ENCODE measurements at regions not wholly inside any gene's neighbourhood (a gene's known extent, or its start where the extent isn't known, plus 50 kb on each side); places are given as distances from the start of the nearest gene placed in this dataset.

GRCh38 chr15:35717721-35718120 is 171.8 kb upstream of the DPH6 start:
- Histone ChIP-seq H3K4me1 (no peaks in the 10 kb centered on the region), H3K27me3 (no peaks in the 10 kb centered on the region), H3K36me3 (no peaks in the 10 kb centered on the region), H3K9me3 (no peaks in the 10 kb centered on the region), H3K4me3 (no peak overlapping the region), H3K27ac (no peak overlapping the region)
- 82 to 84% methylated on average over 4 of the region's 4 CpGs for WGBS, 2 donors
- no peak for DNase-seq
- intact Hi-C loops (cut with DNase I): no loop called here
- no peak for TF ChIP-seq POLR2AphosphoS5 (IDR thresholded peaks at IDR 0.05)
- no peak for TF ChIP-seq EP300 (IDR thresholded peaks at IDR 0.05)
- no peak for TF ChIP-seq CTCF (IDR thresholded peaks at IDR 0.05)
- no peak for TF ChIP-seq POLR2A (IDR thresholded peaks at IDR 0.05)

- no peaks in the 10 kb centered on the region for H3K27me3 ChIP-seq
- no peak for TF ChIP-seq POLR2AphosphoS5 (IDR thresholded peaks at IDR 0.05)
- no peak for TF ChIP-seq EP300 (IDR thresholded peaks at IDR 0.05)
- TF ChIP-seq POLR2A (IDR thresholded peaks at IDR 0.05): no peak
- no peak for TF ChIP-seq CTCF (IDR thresholded peaks at IDR 0.05)
- intact Hi-C loops (cut with DNase I): no loop called here
These were observed 174.1 kb upstream of the DPH6 start for GRCh38 chr15:35720019-35720418.

GRCh38 chr15:35720984-35721383 is 175.0 kb upstream of the DPH6 start:
- TF ChIP-seq POLR2AphosphoS5 (IDR thresholded peaks at IDR 0.05) (no peak), CTCF (IDR thresholded peaks at IDR 0.05) (no peak), POLR2A (IDR thresholded peaks at IDR 0.05) (no peak), EP300 (IDR thresholded peaks at IDR 0.05) (no peak)
- no peaks in the 10 kb centered on the region for H3K4me1 ChIP-seq
- intact Hi-C loops (cut with DNase I): no loop called here
- no peaks in the 10 kb centered on the region for H3K36me3 ChIP-seq
- H3K4me3 ChIP-seq: no peak overlapping the region
- no peak for DNase-seq
- H3K27me3 ChIP-seq: no peaks in the 10 kb centered on the region
- WGBS, 2 donors: 85 to 89% methylated on average over 2 of the region's 2 CpGs
- no peak overlapping the region for H3K27ac ChIP-seq
- H3K9me3 ChIP-seq: no peaks in the 10 kb centered on the region

More at GRCh38 chr15:35720019-35720418, 174.1 kb upstream of the DPH6 start:
- Histone ChIP-seq H3K4me1 (no peaks in the 10 kb centered on the region), H3K9me3 (no peaks in the 10 kb centered on the region), H3K27ac (no peak overlapping the region), H3K4me3 (no peak overlapping the region), H3K36me3 (no peaks in the 10 kb centered on the region)
- WGBS, 2 donors: 50 to 65% methylated on average over 2 of the region's 2 CpGs
- DNase-seq: no peak

GRCh38 chr15:35721751-35722150 is 175.8 kb upstream of the DPH6 start:
- no peaks in the 10 kb centered on the region for H3K27me3 ChIP-seq
- no peak overlapping the region for H3K27ac ChIP-seq
- intact Hi-C loops (cut with DNase I): no loop called here
- no peaks in the 10 kb centered on the region for H3K9me3 ChIP-seq
- TF ChIP-seq EP300 (IDR thresholded peaks at IDR 0.05) (no peak), POLR2A (IDR thresholded peaks at IDR 0.05) (no peak), CTCF (IDR thresholded peaks at IDR 0.05) (no peak), POLR2AphosphoS5 (IDR thresholded peaks at IDR 0.05) (no peak)
- no peak overlapping the region for H3K4me3 ChIP-seq
- no peaks in the 10 kb centered on the region for H3K4me1 ChIP-seq
- WGBS, 2 donors: 81 to 83% methylated on average over 4 of the region's 4 CpGs
- DNase-seq: no peak
- H3K36me3 ChIP-seq: no peaks in the 10 kb centered on the region

GRCh38 chr15:35722501-35722900 is 176.5 kb upstream of the DPH6 start:
- no peaks in the 10 kb centered on the region for H3K4me1 ChIP-seq
- DNase-seq: no peak
- H3K27ac ChIP-seq: no peak overlapping the region
- no peak for TF ChIP-seq POLR2A (IDR thresholded peaks at IDR 0.05)
- no peak for TF ChIP-seq EP300 (IDR thresholded peaks at IDR 0.05)
- intact Hi-C loops (cut with DNase I): no loop called here
- no peaks in the 10 kb centered on the region for H3K27me3 ChIP-seq
- H3K4me3 ChIP-seq: no peak overlapping the region
- H3K36me3 ChIP-seq: no peaks in the 10 kb centered on the region
- WGBS, 2 donors: 93% methylated on average over 3 of the region's 3 CpGs
- no peaks in the 10 kb centered on the region for H3K9me3 ChIP-seq
